WTC11 (cell line): ENCODE measurements at regions not wholly inside any gene's neighbourhood (a gene's known extent, or its start where the extent isn't known, plus 50 kb on each side); places are given as distances from the start of the nearest gene placed in this dataset.

Experiments
- ATAC-seq: fragments of 200-7000 bp; cut with Tn5 transposase; 2 replicates; pipeline ENCODE4 v1.10.0; 2021; ENCODE audit warnings: mild to moderate bottlenecking, moderate library complexity
- CTCF ChIA-PET: fragments of 300-600 bp; sonication (Branson Sonifier 250); formaldehyde crosslinking; loops from one replicate; lab custom pipeline; 2021; ENCODE audit warnings: antibody characterized with exemption; lab: Charles Lee
- POLR2A ChIA-PET: fragments of 350-600 bp; sonication (Branson Sonifier 250); formaldehyde crosslinking; loops from one replicate; lab custom pipeline; 2021; ENCODE audit warnings: antibody characterized with exemption; lab: Charles Lee
- DNase-seq: peaks from one replicate; pipeline ENCODE4 v3.0.0; 2021; ENCODE audit warnings: low spot score
- H3K27ac Mint-ChIP-seq: 2 replicates; pipeline ENCODE4 v1.8.0; 2021; ENCODE audit warnings: mixed read lengths
- H3K27me3 Mint-ChIP-seq: 2 replicates; pipeline ENCODE4 v1.8.0; 2021; ENCODE audit warnings: low read depth, mild to moderate bottlenecking, moderate library complexity, mixed read lengths
- H3K36me3 Mint-ChIP-seq: 2 replicates; pipeline ENCODE4 v1.8.0; 2021; ENCODE audit warnings: mixed read lengths
- H3K4me1 Mint-ChIP-seq: 2 replicates; pipeline ENCODE4 v1.8.0; 2022; ENCODE audit warnings: mixed read lengths
- H3K4me3 Mint-ChIP-seq: 2 replicates; pipeline ENCODE4 v1.8.0; 2021; ENCODE audit warnings: mild to moderate bottlenecking, moderate library complexity, mixed read lengths
- H3K9me3 Mint-ChIP-seq: 2 replicates; pipeline ENCODE4 v1.8.0; 2021; ENCODE audit warnings: mixed read lengths
- CREB1 ChIP-seq: sonication (generic); formaldehyde crosslinking; IDR thresholded peaks from 2 replicates; pipeline ENCODE4 v1.8.0; 2023; ENCODE audit warnings: mild to moderate bottlenecking, missing genetic modification reagents
- ESRRA ChIP-seq: sonication (generic); formaldehyde crosslinking; IDR thresholded peaks from 2 replicates; pipeline ENCODE4 v1.8.1; 2022; ENCODE audit warnings: mild to moderate bottlenecking, missing genetic modification reagents, borderline replicate concordance
- ETV6 ChIP-seq: sonication (generic); formaldehyde crosslinking; IDR thresholded peaks from 2 replicates; pipeline ENCODE4 v1.8.1; 2022; ENCODE audit warnings: mild to moderate bottlenecking, missing genetic modification reagents
- FOXJ3 ChIP-seq: sonication (generic); formaldehyde crosslinking; IDR thresholded peaks from 2 replicates; pipeline ENCODE4 v1.9.0; 2021; ENCODE audit warnings: missing genetic modification reagents, mild to moderate bottlenecking, borderline replicate concordance
- FOXK1 ChIP-seq: sonication (generic); formaldehyde crosslinking; IDR thresholded peaks from 2 replicates; pipeline ENCODE4 v1.8.0; 2022; ENCODE audit warnings: mild to moderate bottlenecking, moderate library complexity, missing genetic modification reagents
- GABPB1 ChIP-seq: sonication (generic); formaldehyde crosslinking; IDR thresholded peaks from 2 replicates; pipeline ENCODE4 v1.8.1; 2023; ENCODE audit warnings: mild to moderate bottlenecking, missing genetic modification reagents
- IRF1 ChIP-seq: sonication (generic); formaldehyde crosslinking; IDR thresholded peaks from 2 replicates; pipeline ENCODE4 v1.8.0; 2023; ENCODE audit warnings: missing genetic modification reagents
- IRF2 ChIP-seq: sonication (generic); formaldehyde crosslinking; IDR thresholded peaks from 2 replicates; pipeline ENCODE4 v1.8.0; 2022; ENCODE audit warnings: low read depth, missing genetic modification reagents, borderline replicate concordance
- KAT7 ChIP-seq: sonication (generic); formaldehyde crosslinking; IDR thresholded peaks from 2 replicates; pipeline ENCODE4 v1.8.1; 2023; ENCODE audit warnings: missing genetic modification reagents, mild to moderate bottlenecking, borderline replicate concordance
- NFE2L1 ChIP-seq: sonication (generic); formaldehyde crosslinking; IDR thresholded peaks from 2 replicates; pipeline ENCODE4 v1.8.1; 2023; ENCODE audit warnings: missing genetic modification reagents
- NR1H2 ChIP-seq: sonication (generic); formaldehyde crosslinking; IDR thresholded peaks from 2 replicates; pipeline ENCODE4 v1.9.0; 2021; ENCODE audit warnings: mild to moderate bottlenecking, moderate library complexity, missing genetic modification reagents
- ZNF121 ChIP-seq: sonication (generic); formaldehyde crosslinking; IDR thresholded peaks from 2 replicates; pipeline ENCODE4 v1.8.0; 2023; ENCODE audit warnings: missing genetic modification reagents
- ZNF263 ChIP-seq: sonication (generic); formaldehyde crosslinking; IDR thresholded peaks from 2 replicates; pipeline ENCODE4 v1.8.1; 2022; ENCODE audit warnings: low read depth, mild to moderate bottlenecking, moderate library complexity, missing genetic modification reagents
- ZNF317 ChIP-seq: sonication (generic); formaldehyde crosslinking; IDR thresholded peaks from 2 replicates; pipeline ENCODE4 v1.8.1; 2023; ENCODE audit warnings: low read depth, mild to moderate bottlenecking, moderate library complexity, missing genetic modification reagents, borderline replicate concordance
- ZNF396 ChIP-seq: fragments of 250-450 bp; sonication (Bioruptor Pico); IDR thresholded peaks from 2 replicates; pipeline ENCODE4 v1.8.0; 2021; ENCODE audit warnings: mild to moderate bottlenecking, moderate library complexity, borderline replicate concordance
- ZNF512 ChIP-seq: sonication (generic); formaldehyde crosslinking; IDR thresholded peaks from 2 replicates; pipeline ENCODE4 v1.8.1; 2022; ENCODE audit warnings: missing genetic modification reagents, borderline replicate concordance
- TF ChIP-seq, protein P1 (sequence below): fragments of 250-450 bp; sonication (Bioruptor Pico); conservative IDR thresholded peaks from 2 replicates; pipeline ENCODE4 v1.9.0; 2021; ENCODE audit warnings: mild to moderate bottlenecking
- TF ChIP-seq, protein P2 (sequence below): fragments of 250-450 bp; sonication (Bioruptor Pico); IDR thresholded peaks from 2 replicates; pipeline ENCODE4 v2.1.2; 2022; ENCODE audit warnings: mild to moderate bottlenecking, moderate library complexity
- TF ChIP-seq, protein P3 (sequence below): sonication (generic); formaldehyde crosslinking; IDR thresholded peaks from 2 replicates; pipeline ENCODE4 v1.8.1; 2022; ENCODE audit warnings: mild to moderate bottlenecking, missing genetic modification reagents, moderate library complexity, borderline replicate concordance
- TF ChIP-seq, protein P4 (sequence below): sonication (generic); formaldehyde crosslinking; conservative IDR thresholded peaks from 2 replicates; pipeline ENCODE4 v1.8.1; 2022; ENCODE audit warnings: mild to moderate bottlenecking, missing genetic modification reagents
- TF ChIP-seq, protein P5 (sequence below): sonication (generic); formaldehyde crosslinking; IDR thresholded peaks from 2 replicates; pipeline ENCODE4 v1.8.1; 2023; ENCODE audit warnings: mild to moderate bottlenecking, missing genetic modification reagents, borderline replicate concordance

DNA sequence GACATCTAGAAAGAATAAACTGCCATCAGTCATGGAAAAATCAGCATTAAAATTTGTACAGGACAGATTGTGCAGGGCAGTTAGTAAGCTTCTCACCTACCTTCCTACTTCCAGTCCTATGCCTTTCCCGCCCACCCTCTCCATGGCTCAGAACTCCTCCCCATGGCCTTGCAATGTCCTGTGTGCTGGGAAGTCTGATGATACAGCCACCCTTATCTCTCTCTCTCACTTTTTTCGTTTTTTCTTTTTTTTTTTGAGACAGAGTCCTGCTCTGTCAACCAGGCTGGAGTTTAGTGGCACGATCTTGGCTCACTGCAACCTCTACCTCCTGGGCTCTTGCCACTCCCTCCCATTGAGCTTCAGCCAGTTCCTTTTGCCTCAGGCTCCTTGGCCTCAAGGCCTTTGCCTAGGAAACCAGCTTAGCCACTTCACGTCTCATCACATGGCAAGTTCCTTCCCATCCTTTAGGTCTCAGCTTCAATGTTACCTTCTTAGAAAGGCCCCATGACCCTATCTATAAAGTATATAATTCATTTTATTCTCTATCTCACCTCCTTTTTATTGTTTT lies 259.7 kb downstream of the NKX6-1 start:
- ATAC-seq, result peak; percentile 12; the same call in 1 of the 2 replicates
- H3K27ac Mint-ChIP-seq, result no peak overlapping the region
- ChIA-PET CTCF (interaction anchor here (0.7 to 2.2 kb wide), 4 partner anchors 212 to 594 kb away, joined by 3 to 11 read pairs (median 4); no protein-coding TSS in a partner anchor), POLR2A (no interaction called here)
- H3K4me3 Mint-ChIP-seq, result no peak overlapping the region
- no peak for DNase-seq
- TF ChIP-seq CREB1 (CRISPR knock-in tag) (no peak), ESRRA (CRISPR knock-in tag) (no peak), ZNF396 (CRISPR knock-in tag) (no peak), KAT7 (CRISPR knock-in tag) (no peak), NFE2L1 (no peak), FOXJ3 (CRISPR knock-in tag) (no peak), NR1H2 (CRISPR knock-in tag) (no peak)
- TF ChIP-seq, protein P1, sequence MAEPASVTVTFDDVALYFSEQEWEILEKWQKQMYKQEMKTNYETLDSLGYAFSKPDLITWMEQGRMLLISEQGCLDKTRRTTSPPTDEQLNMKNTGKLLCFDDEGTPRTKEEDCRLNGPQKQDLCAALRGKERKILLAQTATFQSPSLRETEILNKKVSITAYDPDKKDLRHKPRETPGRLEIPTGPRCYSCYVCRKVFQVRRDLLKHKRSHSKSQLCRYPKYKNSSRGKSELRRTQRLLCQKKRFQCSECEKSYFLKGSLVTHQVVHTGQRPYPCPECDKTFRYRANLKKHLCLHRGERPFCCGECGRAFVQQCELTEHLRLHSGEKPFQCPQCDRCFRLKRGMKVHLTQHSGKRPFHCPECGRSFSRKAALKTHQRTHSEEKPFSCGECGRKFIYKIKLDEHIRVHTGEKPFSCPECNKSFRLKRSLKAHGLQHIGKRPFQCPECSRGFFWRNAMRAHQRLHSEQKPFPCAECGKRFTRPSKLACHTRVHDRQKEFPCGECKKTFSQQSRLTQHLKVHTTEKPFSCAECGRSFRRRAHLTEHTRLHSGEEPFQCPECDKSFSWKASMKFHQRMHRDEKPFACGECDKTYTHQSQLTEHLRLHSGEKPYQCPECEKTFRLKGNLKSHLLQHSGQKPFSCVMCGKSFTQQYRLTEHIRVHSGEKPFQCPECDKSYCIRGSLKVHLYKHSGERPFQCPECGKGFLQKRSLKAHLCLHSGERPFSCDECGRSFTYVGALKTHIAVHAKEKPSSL (CRISPR knock-in tag), result no peak
- TF ChIP-seq, protein P2, sequence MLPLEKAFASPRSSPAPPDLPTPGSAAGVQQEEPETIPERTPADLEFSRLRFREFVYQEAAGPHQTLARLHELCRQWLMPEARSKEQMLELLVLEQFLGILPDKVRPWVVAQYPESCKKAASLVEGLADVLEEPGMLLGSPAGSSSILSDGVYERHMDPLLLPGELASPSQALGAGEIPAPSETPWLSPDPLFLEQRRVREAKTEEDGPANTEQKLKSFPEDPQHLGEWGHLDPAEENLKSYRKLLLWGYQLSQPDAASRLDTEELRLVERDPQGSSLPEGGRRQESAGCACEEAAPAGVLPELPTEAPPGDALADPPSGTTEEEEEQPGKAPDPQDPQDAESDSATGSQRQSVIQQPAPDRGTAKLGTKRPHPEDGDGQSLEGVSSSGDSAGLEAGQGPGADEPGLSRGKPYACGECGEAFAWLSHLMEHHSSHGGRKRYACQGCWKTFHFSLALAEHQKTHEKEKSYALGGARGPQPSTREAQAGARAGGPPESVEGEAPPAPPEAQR (CRISPR knock-in tag), result no peak
- no peaks in the 10 kb centered on the region for H3K9me3 Mint-ChIP-seq
- H3K27me3 Mint-ChIP-seq, result no peaks in the 10 kb centered on the region
- H3K4me1 Mint-ChIP-seq, result peaks cover 10% of the 10 kb centered on the region
- no peaks in the 10 kb centered on the region for H3K36me3 Mint-ChIP-seq

DNA sequence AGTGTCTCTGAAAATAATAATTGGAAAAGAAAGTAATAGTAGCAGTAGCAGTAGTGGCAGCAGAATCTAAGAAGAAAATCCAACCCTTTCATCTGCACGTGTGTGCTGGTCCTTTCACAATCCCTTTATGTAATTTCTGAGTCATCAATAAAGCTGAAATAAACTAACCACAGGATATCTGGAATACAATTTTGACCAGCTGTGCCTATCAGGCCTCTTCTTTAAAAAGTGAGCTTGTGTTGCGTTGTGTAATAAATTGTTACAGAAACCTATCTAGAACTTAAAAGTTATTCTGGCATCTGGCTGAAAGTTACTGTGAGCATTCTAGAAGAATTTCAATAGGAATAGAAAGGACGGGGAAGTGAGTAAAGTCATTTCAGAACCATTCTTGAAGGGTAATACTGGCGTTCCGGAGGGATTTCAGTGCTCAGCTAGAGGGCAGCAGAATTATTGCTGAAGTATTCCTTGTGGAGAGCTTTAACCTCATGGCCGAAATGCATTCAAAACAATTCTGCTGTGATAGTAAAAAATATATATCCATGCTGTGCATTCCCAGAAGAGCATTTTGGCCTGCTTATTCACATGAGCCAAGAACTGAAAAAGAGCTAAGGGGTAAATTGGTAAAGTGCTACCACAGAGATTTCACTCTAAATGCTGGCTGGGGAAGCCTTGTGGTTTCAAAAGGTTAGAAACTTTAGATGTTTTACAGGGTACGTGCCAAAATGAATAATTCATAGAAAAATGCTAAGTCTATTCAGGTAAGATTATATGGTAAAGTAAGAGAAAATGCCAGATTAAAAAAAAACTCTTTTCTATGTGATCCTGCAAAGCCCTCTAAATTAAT lies 260.6 kb downstream of the NKX6-1 start:
- TF ChIP-seq IRF2 (CRISPR knock-in tag), result no peak
- no peak for TF ChIP-seq ZNF396 (CRISPR knock-in tag)
- TF ChIP-seq ZNF512 (CRISPR knock-in tag), result no peak
- TF ChIP-seq GABPB1 (CRISPR knock-in tag), result no peak
- TF ChIP-seq ZNF121, result no peak
- TF ChIP-seq ZNF263 (CRISPR knock-in tag), result no peak
- TF ChIP-seq FOXK1 (CRISPR knock-in tag), result no peak
- TF ChIP-seq IRF1 (CRISPR knock-in tag), result no peak
- TF ChIP-seq ZNF317 (CRISPR knock-in tag), result no peak
- TF ChIP-seq, protein P3, sequence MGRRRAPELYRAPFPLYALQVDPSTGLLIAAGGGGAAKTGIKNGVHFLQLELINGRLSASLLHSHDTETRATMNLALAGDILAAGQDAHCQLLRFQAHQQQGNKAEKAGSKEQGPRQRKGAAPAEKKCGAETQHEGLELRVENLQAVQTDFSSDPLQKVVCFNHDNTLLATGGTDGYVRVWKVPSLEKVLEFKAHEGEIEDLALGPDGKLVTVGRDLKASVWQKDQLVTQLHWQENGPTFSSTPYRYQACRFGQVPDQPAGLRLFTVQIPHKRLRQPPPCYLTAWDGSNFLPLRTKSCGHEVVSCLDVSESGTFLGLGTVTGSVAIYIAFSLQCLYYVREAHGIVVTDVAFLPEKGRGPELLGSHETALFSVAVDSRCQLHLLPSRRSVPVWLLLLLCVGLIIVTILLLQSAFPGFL (CRISPR knock-in tag), result no peak
- TF ChIP-seq, protein P4, sequence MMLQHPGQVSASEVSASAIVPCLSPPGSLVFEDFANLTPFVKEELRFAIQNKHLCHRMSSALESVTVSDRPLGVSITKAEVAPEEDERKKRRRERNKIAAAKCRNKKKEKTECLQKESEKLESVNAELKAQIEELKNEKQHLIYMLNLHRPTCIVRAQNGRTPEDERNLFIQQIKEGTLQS (CRISPR knock-in tag), result no peak
- TF ChIP-seq, protein P5, sequence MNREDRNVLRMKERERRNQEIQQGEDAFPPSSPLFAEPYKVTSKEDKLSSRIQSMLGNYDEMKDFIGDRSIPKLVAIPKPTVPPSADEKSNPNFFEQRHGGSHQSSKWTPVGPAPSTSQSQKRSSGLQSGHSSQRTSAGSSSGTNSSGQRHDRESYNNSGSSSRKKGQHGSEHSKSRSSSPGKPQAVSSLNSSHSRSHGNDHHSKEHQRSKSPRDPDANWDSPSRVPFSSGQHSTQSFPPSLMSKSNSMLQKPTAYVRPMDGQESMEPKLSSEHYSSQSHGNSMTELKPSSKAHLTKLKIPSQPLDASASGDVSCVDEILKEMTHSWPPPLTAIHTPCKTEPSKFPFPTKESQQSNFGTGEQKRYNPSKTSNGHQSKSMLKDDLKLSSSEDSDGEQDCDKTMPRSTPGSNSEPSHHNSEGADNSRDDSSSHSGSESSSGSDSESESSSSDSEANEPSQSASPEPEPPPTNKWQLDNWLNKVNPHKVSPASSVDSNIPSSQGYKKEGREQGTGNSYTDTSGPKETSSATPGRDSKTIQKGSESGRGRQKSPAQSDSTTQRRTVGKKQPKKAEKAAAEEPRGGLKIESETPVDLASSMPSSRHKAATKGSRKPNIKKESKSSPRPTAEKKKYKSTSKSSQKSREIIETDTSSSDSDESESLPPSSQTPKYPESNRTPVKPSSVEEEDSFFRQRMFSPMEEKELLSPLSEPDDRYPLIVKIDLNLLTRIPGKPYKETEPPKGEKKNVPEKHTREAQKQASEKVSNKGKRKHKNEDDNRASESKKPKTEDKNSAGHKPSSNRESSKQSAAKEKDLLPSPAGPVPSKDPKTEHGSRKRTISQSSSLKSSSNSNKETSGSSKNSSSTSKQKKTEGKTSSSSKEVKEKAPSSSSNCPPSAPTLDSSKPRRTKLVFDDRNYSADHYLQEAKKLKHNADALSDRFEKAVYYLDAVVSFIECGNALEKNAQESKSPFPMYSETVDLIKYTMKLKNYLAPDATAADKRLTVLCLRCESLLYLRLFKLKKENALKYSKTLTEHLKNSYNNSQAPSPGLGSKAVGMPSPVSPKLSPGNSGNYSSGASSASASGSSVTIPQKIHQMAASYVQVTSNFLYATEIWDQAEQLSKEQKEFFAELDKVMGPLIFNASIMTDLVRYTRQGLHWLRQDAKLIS (CRISPR knock-in tag), result no peak
- no peak for TF ChIP-seq ETV6 (CRISPR knock-in tag)
- TF ChIP-seq, all 79 proteins: peak for 0
- Mint-ChIP-seq H3K27me3 (no peaks in the 10 kb centered on the region), H3K27ac (no peak overlapping the region), H3K4me3 (no peak overlapping the region), H3K9me3 (no peaks in the 10 kb centered on the region), H3K4me1 (peaks cover 8% of the 10 kb centered on the region), H3K36me3 (no peaks in the 10 kb centered on the region)
- DNase-seq (no peak), ATAC-seq (peak; percentile 36; the same call in 1 of the 2 replicates)
- ChIA-PET CTCF (interaction anchor here (0.6 to 2.2 kb wide), 5 partner anchors 14 to 542 kb away, joined by 3 to 11 read pairs (median 4); no protein-coding TSS in a partner anchor), POLR2A (no interaction called here)
